ENCODE measurements at regions not wholly inside any gene's neighbourhood (a gene's known extent, or its start where the extent isn't known, plus 50 kb on each side); places are given as distances from the start of the nearest gene placed in this dataset.

- DNase-seq, result no peak
- Histone ChIP-seq H3K9ac (ENCODE audit: insufficient read depth, low read length, poor library complexity, severe bottlenecking) (no peak overlapping the region), H3K4me3 (replicated peaks in 1 of 3; ENCODE audit: low read depth in 2 of 3, low read length in 3 of 3) (no peak overlapping the region), H3K79me2 (ENCODE audit: insufficient read depth, low read length) (no peaks in the 10 kb centered on the region), H3K9me3 (replicated peaks in 1 of 2; ENCODE audit: control insufficient read depth in 1 of 2, insufficient read depth in 1 of 2, low read length in 2 of 2) (no peaks in the 10 kb centered on the region), H3K36me3 (replicated peaks in 1 of 2; ENCODE audit: control insufficient read depth in 1 of 2, insufficient read depth in 2 of 2, low read length in 2 of 2) (no peaks in the 10 kb centered on the region), H3K4me2 (replicated peaks; ENCODE audit: extremely low read depth, low read length, poor library complexity, severe bottlenecking) (no peak overlapping the region), H3K27me3 (ENCODE audit: control insufficient read depth in 2 of 2, insufficient read depth in 2 of 2, low read length in 2 of 2) (no peaks in the 10 kb centered on the region), H2AFZ (ENCODE audit: insufficient read depth, low read depth, low read length, poor library complexity, severe bottlenecking) (no peak overlapping the region), H3K27ac (ENCODE audit: low read depth in 1 of 2, low read length in 2 of 2) (no peak overlapping the region), H4K20me1 (ENCODE audit: insufficient read depth, low read length) (no peaks in the 10 kb centered on the region), H3K4me1 (ENCODE audit: control insufficient read depth in 1 of 2, insufficient read depth in 2 of 2, low read length in 2 of 2) (no peaks in the 10 kb centered on the region)
- TF ChIP-seq CTCF (IDR thresholded peaks at IDR 0.05), result no peak
- Mint-ChIP-seq H3K27ac (peak overlapping the region in 1 of 7 donors; percentile 5), H3K4me3 (no peak overlapping the region), H3K9me3 (peaks cover 5 to 14% (median 11%) of the 10 kb centered on the region in 7 donors), H3K36me3 (no peaks in the 10 kb centered on the region), H3K27me3 (ENCODE audit: low read depth in 3 of 3) (peaks cover 0 to 4% (median 4%) of the 10 kb centered on the region in 3 donors), H3K4me1 (no peaks in the 10 kb centered on the region)
- 85% methylated on average over 6 of the region's 10 CpGs for WGBS (ENCODE audit: insufficient coverage)
- intact Hi-C loops (cut with micrococcal nuclease), result no loop called here
Observed at GRCh38 chr14:104444159-104445030, 135.2 kb upstream of the C14orf180 start.

GRCh38 chr14:104445086-104445485, 134.5 kb upstream of the C14orf180 start:
- no peak overlapping the region for H3K27ac Mint-ChIP-seq
- H3K4me1 Mint-ChIP-seq, result no peaks in the 10 kb centered on the region
- no peaks in the 10 kb centered on the region for H3K36me3 Mint-ChIP-seq
- H3K27me3 Mint-ChIP-seq (ENCODE audit: low read depth in 3 of 3), result peaks cover 2 to 4% (median 4%) of the 10 kb centered on the region in 3 donors
- H3K9me3 Mint-ChIP-seq, result peaks cover 7 to 14% (median 11%) of the 10 kb centered on the region in 7 donors
- Histone ChIP-seq H3K4me1 (ENCODE audit: control insufficient read depth in 1 of 2, insufficient read depth in 2 of 2, low read length in 2 of 2) (no peaks in the 10 kb centered on the region), H3K27ac (ENCODE audit: low read depth in 1 of 2, low read length in 2 of 2) (no peak overlapping the region), H3K36me3 (replicated peaks in 1 of 2; ENCODE audit: control insufficient read depth in 1 of 2, insufficient read depth in 2 of 2, low read length in 2 of 2) (no peaks in the 10 kb centered on the region), H3K9ac (ENCODE audit: insufficient read depth, low read length, poor library complexity, severe bottlenecking) (no peak overlapping the region), H4K20me1 (ENCODE audit: insufficient read depth, low read length) (no peaks in the 10 kb centered on the region), H3K4me3 (replicated peaks in 1 of 3; ENCODE audit: low read depth in 2 of 3, low read length in 3 of 3) (no peak overlapping the region), H2AFZ (ENCODE audit: insufficient read depth, low read depth, low read length, poor library complexity, severe bottlenecking) (no peak overlapping the region), H3K9me3 (replicated peaks in 1 of 2; ENCODE audit: control insufficient read depth in 1 of 2, insufficient read depth in 1 of 2, low read length in 2 of 2) (no peaks in the 10 kb centered on the region), H3K79me2 (ENCODE audit: insufficient read depth, low read length) (no peaks in the 10 kb centered on the region), H3K27me3 (ENCODE audit: control insufficient read depth in 2 of 2, insufficient read depth in 2 of 2, low read length in 2 of 2) (peaks cover 0 to 1% of the 10 kb centered on the region in 2 donors), H3K4me2 (replicated peaks; ENCODE audit: extremely low read depth, low read length, poor library complexity, severe bottlenecking) (no peak overlapping the region)
- H3K4me3 Mint-ChIP-seq, result no peak overlapping the region
- intact Hi-C loops (cut with micrococcal nuclease), result no loop called here
- 82% methylated on average over 1 of the region's 2 CpGs for WGBS (ENCODE audit: insufficient coverage)
- DNase-seq, result no peak
- no peak for TF ChIP-seq CTCF (IDR thresholded peaks at IDR 0.05)

All from CD14-positive monocyte (primary cell).